Endothelial cell of umbilical vein (primary cell): ENCODE measurements at regions not wholly inside any gene's neighbourhood (a gene's known extent, or its start where the extent isn't known, plus 50 kb on each side); places are given as distances from the start of the nearest gene placed in this dataset.

Experiments used
- CTCF ChIP-seq, 2 donors: IDR thresholded peaks; 1 replicate in 1 of 2; 2 replicates in 1 of 2; pipeline ENCODE4 v1.5.1; 2011; ENCODE audit warnings: low read length in 2 of 2, mild to moderate bottlenecking in 2 of 2, moderate library complexity in 2 of 2, control low read depth in 1 of 2, inconsistent platforms in 1 of 2, low read depth in 1 of 2; ENCODE audit not compliant: insufficient read depth in 1 of 2; ENCODE audit errors: extremely low read depth in 1 of 2
- EZH2 ChIP-seq: IDR thresholded peaks from 2 replicates; pipeline ENCODE4 v1.6.1; 2012; ENCODE audit warnings: borderline replicate concordance, low read depth, mild to moderate bottlenecking, moderate library complexity, low read length, inconsistent platforms; ENCODE audit not compliant: severe bottlenecking
- JUN ChIP-seq: IDR thresholded peaks from 2 replicates; pipeline ENCODE4 v1.6.1; 2011; ENCODE audit warnings: borderline replicate concordance, low read depth; ENCODE audit not compliant: insufficient read length, insufficient read depth
- MYC ChIP-seq: IDR thresholded peaks from one replicate; pipeline ENCODE4 v1.6.1; 2011; ENCODE audit warnings: mild to moderate bottlenecking, low read depth, low read length
- POLR2A ChIP-seq: IDR thresholded peaks from 2 replicates; pipeline ENCODE4 v1.6.1; 2012; ENCODE audit warnings: low read depth, mild to moderate bottlenecking, control low read depth, low read length
- POLR2AphosphoS5 ChIP-seq: IDR thresholded peaks from 2 replicates; pipeline ENCODE4 v1.6.1; 2012; ENCODE audit warnings: low read depth, mild to moderate bottlenecking, control low read depth, low read length, moderate library complexity; ENCODE audit not compliant: insufficient read depth

DNA sequence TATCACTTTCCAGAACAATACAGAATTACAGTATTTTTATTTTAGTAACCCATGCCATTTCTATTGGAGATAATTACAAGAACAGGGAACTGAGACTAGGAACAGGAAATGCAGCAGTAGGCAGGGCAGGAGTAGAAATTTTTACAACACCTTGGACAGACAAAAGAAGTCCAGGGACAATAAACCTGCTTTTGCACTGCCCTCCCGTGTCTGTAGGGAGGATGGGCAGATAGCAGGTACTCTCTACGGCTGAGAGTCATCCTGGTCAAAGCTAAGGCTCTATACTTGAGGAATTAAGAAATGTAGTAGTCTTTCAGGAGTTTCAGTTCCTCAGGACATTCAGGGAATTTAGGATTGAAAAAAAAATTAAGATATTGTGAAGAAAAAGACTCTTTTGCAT lies 63.4 kb downstream of the VAX1 start:
- TF ChIP-seq CTCF (IDR thresholded peaks at IDR 0.05; ENCODE audit: extremely low read depth in 1 of 2, insufficient read depth in 1 of 2, low read depth in 1 of 2, low read length in 2 of 2) = no peak
- TF ChIP-seq JUN = no peak
- TF ChIP-seq POLR2AphosphoS5 = no peak
- no peak for TF ChIP-seq EZH2
- TF ChIP-seq POLR2A = no peak
- no peak for TF ChIP-seq MYC
